Fibroblast of skin of left biceps (primary cell): ENCODE measurements at regions not wholly inside any gene's neighbourhood (a gene's known extent, or its start where the extent isn't known, plus 50 kb on each side); places are given as distances from the start of the nearest gene placed in this dataset.
"Not testable (repeated sequence)": the region's sequence is repeated elsewhere in the genome, so short reads cannot be mapped to it uniquely, and the experiment has no call there.

Experiments used
- DNase-seq, 2 experiments: peaks; one replicate each; pipeline ENCODE4 v3.0.0-alpha.2; 2013; ENCODE audit warnings: low read depth in 2 of 2

- DNase-seq: no peak
Observed at GRCh38 chr6:134398453-134398852, 80.5 kb upstream of the SGK1 start.

- DNase-seq: no peak
Observed at GRCh38 chr6:134397676-134398075, 79.8 kb upstream of the SGK1 start.

- no peak for DNase-seq
Observed at GRCh38 chr6:134394905-134395304, 77.0 kb upstream of the SGK1 start.

DNA sequence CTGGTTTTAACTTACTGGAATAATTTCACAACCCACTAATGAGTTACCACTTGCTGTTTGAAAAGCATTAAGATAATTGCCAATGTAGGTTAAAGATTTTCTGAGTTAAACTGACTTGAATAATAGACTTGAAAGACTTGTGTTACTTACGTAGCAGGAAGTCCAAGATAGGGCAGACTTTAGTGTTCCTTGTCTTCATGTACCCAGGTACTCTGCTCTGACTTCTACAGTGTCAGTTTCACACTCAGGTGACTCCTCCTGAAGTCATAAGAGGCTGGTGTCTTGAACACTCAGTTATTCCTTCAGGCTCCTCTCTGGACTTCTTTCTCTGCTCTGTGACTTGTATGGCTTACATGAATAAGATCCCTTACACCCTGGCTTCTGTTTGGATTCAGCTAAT, 76.3 kb upstream of the SGK1 start:
- no peak for DNase-seq

DNA sequence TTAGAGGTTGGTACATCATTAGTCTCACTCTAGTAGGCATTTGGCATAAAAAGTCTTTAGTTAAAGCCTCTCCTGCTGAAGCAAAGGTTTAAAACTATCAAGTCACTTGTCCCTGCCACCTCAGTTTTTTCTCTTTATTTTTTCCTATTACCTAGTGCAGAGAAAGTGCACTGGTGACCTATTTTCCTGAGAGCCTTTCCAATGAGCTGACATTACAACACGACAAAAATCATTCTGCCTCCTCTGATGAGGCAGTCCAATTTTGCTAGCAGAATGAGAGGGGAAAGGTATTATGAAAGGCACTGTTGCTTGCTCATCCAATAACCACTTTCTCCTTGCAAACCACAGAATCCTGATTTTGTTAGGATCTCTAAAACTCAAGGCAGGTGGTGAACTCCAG, 73.3 kb upstream of the SGK1 start:
- DNase-seq: no peak

DNA sequence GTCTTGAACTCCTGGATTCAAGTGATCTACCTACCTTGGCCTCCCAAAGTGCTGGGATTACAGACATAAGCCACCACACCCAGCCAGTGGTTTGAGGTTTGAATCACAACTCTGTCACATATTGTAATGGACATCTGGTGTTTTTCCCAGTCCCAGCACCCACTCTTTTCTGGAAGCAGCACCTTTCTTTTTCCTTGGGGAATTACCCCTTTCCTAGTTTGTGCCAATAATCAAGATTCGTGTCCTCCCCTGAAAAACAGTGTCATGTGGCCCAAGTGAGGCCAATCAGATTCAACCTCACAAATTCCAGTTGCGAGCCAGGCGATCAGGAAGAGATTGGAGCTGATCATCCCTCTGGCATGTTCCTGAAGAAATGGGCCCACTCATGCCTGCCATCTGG, 71.7 kb upstream of the SGK1 start:
- DNase-seq: no peak

DNA sequence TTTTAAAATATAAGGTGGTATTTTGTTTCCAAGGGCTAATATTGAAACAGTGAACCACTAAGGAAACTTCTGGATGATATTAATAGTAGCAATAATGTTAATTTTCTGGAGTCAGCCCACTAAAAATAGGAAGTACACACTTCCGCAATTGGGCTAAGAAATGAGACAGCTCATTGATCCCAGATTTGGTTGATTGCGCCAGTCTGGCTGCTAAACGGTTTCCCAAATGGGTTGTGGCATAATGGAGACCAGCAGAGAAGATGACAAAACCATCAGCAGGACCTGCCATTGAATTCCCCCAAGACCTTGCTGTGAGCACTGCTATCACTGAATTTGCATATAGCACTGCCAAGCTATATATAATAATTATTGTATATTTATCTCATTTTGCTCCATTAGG, 71.2 kb upstream of the SGK1 start:
- no peak for DNase-seq

DNA sequence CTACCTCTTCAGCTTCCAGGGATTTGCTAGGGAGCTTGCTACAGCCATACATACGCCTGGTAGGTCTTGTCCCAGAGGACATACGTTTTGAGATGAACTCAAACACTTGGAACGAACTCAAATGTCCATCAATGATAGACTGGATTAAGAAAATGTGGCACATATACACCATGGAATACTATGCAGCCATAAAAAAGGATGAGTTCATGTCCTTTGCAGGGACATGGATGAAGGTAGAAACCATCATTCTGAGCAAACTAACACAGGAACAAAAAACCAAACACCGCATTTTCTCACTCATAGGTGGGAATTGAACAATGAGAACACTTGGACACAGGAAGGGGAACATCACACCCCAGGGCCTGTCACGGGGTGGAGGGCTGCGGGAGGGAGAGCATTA, 68.6 kb upstream of the SGK1 start:
- not testable (repeated sequence) for DNase-seq

GRCh38 chr6:134381959-134382358, 64.0 kb upstream of the SGK1 start:
- DNase-seq: no peak

DNA sequence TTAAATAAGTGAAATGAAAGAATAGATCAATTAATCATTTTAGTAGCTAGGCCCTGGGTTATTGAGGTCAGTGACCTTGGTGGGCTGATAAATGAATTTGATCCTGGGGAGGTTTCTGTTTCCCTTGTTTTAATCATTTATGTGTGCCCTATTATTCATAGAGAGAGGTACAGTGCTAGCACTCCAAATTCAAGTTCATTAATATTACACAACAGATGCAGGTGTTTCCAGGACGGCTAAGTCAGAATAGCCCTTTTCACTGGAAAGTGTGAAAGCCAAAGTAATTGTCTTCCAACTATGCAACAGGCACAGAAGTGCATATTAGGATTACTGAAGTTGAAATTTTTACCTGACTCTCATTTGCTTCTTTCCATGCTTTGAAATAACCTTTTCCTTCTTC, 61.7 kb upstream of the SGK1 start:
- DNase-seq: no peak

GRCh38 chr6:134379076-134379475, 61.2 kb upstream of the SGK1 start:
- DNase-seq: no peak

DNA sequence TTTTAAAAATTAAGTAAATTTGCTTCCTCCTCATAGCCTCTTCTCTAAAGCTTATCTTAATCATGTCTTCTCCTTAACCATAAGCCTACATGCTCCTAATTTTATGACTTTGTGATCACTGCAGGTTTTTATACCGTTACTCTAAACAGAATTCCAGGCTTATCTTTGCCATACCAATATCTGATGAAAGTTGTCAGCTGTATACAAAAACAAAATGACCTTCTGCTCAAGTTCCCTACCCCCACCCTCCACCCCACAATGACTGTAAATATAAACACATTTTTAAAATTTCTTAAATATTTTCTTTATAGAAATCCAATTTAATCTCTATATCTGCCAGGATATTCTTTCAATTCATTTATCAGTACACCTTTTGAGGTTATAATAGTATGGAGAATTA, 60.5 kb upstream of the SGK1 start:
- DNase-seq: no peak

- no peak for DNase-seq
Observed at GRCh38 chr6:134376785-134377184, 58.9 kb upstream of the SGK1 start.

GRCh38 chr6:134375220-134375580, 57.3 kb upstream of the SGK1 start:
- DNase-seq: no peak

- no peak for DNase-seq
Observed at GRCh38 chr6:134374491-134375219, 56.7 kb upstream of the SGK1 start.

- DNase-seq: no peak
Observed at GRCh38 chr6:134373993-134374392, 56.1 kb upstream of the SGK1 start.

GRCh38 chr6:134373282-134373922, 55.5 kb upstream of the SGK1 start:
- DNase-seq: peak; percentile 31 to 32

DNA sequence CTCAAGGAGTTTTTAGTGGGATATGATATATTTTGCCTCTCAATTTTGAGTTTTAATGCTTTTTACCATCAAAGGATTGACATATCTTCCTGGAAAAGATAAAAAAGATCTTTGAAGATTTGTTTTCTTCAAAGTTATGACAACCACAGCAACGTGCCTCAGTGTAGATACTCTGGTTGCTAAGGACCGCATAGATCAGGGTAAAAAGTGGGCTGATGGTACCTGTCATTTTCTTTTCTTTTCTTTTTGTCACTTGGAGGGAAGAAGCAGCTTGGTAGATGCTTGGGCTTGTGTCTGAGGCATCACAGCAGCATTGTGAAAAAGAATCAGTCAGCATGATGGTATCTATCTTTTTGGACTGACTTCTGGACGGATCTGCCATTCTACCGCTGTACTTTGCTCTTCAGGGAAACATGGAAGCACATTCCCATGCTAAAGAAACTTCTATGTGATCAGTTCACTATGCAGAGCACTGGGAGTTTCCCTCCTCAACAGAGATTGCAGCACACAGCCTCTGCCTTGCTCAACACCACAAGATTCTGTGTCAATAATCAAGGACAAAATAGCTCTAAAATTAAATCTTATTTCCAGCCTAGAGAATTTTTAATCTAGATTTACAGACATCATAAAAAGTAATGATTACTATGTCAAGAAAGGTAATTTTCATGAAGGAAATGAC, 54.8 kb upstream of the SGK1 start:
- DNase-seq: peak in 1 of 2 experiments; percentile 13

GRCh38 chr6:134368670-134369069, 50.8 kb upstream of the SGK1 start:
- no peak for DNase-seq
